ENCODE measurements at regions not wholly inside any gene's neighbourhood (a gene's known extent, or its start where the extent isn't known, plus 50 kb on each side); places are given as distances from the start of the nearest gene placed in this dataset.

DNA sequence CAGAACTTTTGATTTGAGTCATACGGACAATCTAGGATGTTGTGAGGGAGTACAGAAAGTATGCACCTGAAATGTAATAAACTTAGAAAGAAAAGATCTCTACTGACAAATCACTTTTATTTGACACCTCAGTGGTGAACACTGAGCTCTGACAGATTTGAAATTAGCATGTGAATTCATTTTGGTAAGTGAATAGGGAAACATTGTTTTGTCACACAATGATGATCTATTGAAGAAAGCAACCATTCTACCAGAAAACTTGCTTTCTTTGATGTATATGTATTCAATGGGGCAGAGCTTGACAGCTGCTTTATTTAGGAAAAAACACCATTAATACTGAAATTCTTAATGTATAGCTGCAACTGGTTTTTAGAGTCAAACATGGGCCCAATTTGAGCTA, 500.5 kb downstream of the CCDC85A start:
- H3K4me3 Mint-ChIP-seq, result no peak overlapping the region
- ChIA-PET POLR2A (no interaction called here), CTCF (no interaction called here)

DNA sequence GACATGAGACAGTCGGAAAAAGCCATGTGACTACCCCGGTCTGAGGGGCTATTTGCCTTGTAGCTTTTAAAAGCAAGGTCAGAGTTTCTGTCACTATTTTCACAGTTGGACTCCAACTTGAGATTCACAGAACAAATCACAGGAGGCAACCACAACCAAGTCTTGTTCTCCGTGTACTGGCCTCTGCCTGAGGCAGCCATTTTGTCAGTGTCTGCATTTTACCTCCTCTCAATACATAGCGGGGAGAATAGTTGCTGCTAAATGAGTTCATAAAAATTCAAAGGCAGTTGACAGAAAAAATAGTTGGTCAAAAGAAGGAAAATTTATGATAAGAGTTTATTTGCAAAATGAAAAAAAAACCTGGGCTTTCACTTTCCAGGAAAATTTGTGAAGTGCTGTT, 501.4 kb downstream of the CCDC85A start:
- H3K4me3 Mint-ChIP-seq, result no peak overlapping the region

More for the DNA sequence above, 500.5 kb downstream of the CCDC85A start:
- Histone ChIP-seq H3K4me1 (ENCODE audit: control insufficient read depth in 2 of 2, insufficient read depth in 2 of 2, low read length in 2 of 2) (no peaks in the 10 kb centered on the region), H3K9me3 (ENCODE audit: control insufficient read depth in 2 of 3, low read length in 3 of 3) (no peaks in the 10 kb centered on the region), H3K4me3 (ENCODE audit: low read length) (no peak overlapping the region), H3K36me3 (ENCODE audit: control insufficient read depth in 2 of 3, insufficient read depth in 3 of 3, low read length in 3 of 3) (no peaks in the 10 kb centered on the region), H3K27me3 (ENCODE audit: control insufficient read depth in 2 of 2, insufficient read depth in 2 of 2, low read length in 2 of 2) (no peaks in the 10 kb centered on the region), H3K27ac (ENCODE audit: low read depth, low read length) (no peak overlapping the region)
- Mint-ChIP-seq H3K27ac (no peak overlapping the region), H3K4me1 (no peaks in the 10 kb centered on the region), H3K27me3 (no peaks in the 10 kb centered on the region), H3K9me3 (peaks cover 0 to 10% (median 5%) of the 10 kb centered on the region in 11 donors), H3K36me3 (no peaks in the 10 kb centered on the region)
- DNase-seq (no peak), ATAC-seq (no peak)
- intact Hi-C loops (cut with micrococcal nuclease), result no loop called here

DNA sequence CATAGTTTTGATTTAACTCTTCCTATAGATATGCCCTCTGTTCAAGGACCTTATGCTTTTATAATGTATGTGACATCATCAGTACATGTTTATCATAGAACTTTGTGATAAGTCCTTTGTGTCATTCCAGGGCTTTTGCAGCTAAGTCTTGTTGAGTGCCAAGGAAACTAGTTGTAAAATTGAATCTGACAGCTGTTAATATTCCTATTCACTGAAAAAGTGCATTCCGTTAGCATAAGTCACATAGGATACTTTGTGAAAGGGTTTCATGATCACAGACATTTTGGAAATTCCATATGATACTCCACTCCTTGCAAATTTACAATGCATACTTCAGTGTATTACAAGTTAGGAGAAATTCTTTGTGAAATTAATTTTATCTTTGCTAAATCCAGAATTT, 503.4 kb downstream of the CCDC85A start:
- ChIA-PET CTCF (no interaction called here), POLR2A (no interaction called here)
- intact Hi-C loops (cut with micrococcal nuclease), result no loop called here
- DNase-seq, result no peak
- no peaks in the 10 kb centered on the region for H3K4me1 ChIP-seq (ENCODE audit: control insufficient read depth in 2 of 2, insufficient read depth in 2 of 2, low read length in 2 of 2)
- H3K4me3 ChIP-seq (ENCODE audit: low read length), result no peak overlapping the region
- Mint-ChIP-seq H3K27ac (no peak overlapping the region), H3K27me3 (no peaks in the 10 kb centered on the region), H3K4me3 (no peak overlapping the region), H3K9me3 (peaks cover 0 to 15% (median 4%) of the 10 kb centered on the region in 11 donors), H3K36me3 (no peaks in the 10 kb centered on the region), H3K4me1 (no peaks in the 10 kb centered on the region)
- no peaks in the 10 kb centered on the region for H3K9me3 ChIP-seq (ENCODE audit: control insufficient read depth in 2 of 3, low read length in 3 of 3)
- H3K36me3 ChIP-seq (ENCODE audit: control insufficient read depth in 2 of 3, insufficient read depth in 3 of 3, low read length in 3 of 3), result no peaks in the 10 kb centered on the region
- H3K27me3 ChIP-seq (ENCODE audit: control insufficient read depth in 2 of 2, insufficient read depth in 2 of 2, low read length in 2 of 2), result no peaks in the 10 kb centered on the region
- no peak overlapping the region for H3K27ac ChIP-seq (ENCODE audit: low read depth, low read length)
- ATAC-seq, result no peak

More for the DNA sequence above, 501.4 kb downstream of the CCDC85A start:
- Histone ChIP-seq H3K4me1 (ENCODE audit: control insufficient read depth in 2 of 2, insufficient read depth in 2 of 2, low read length in 2 of 2) (no peaks in the 10 kb centered on the region), H3K4me3 (ENCODE audit: low read length) (no peak overlapping the region), H3K27me3 (ENCODE audit: control insufficient read depth in 2 of 2, insufficient read depth in 2 of 2, low read length in 2 of 2) (no peaks in the 10 kb centered on the region), H3K9me3 (ENCODE audit: control insufficient read depth in 2 of 3, low read length in 3 of 3) (no peaks in the 10 kb centered on the region), H3K27ac (ENCODE audit: low read depth, low read length) (no peak overlapping the region), H3K36me3 (ENCODE audit: control insufficient read depth in 2 of 3, insufficient read depth in 3 of 3, low read length in 3 of 3) (no peaks in the 10 kb centered on the region)
- H3K36me3 Mint-ChIP-seq, result no peaks in the 10 kb centered on the region
- no peaks in the 10 kb centered on the region for H3K4me1 Mint-ChIP-seq
- intact Hi-C loops (cut with micrococcal nuclease), result no loop called here
- H3K27me3 Mint-ChIP-seq, result no peaks in the 10 kb centered on the region
- CTCF ChIA-PET, result no interaction called here
- ATAC-seq (no peak), DNase-seq (no peak)
- H3K27ac Mint-ChIP-seq, result no peak overlapping the region
- peaks cover 0 to 10% (median 5%) of the 10 kb centered on the region in 11 donors for H3K9me3 Mint-ChIP-seq
- POLR2A ChIA-PET, result no interaction called here

DNA sequence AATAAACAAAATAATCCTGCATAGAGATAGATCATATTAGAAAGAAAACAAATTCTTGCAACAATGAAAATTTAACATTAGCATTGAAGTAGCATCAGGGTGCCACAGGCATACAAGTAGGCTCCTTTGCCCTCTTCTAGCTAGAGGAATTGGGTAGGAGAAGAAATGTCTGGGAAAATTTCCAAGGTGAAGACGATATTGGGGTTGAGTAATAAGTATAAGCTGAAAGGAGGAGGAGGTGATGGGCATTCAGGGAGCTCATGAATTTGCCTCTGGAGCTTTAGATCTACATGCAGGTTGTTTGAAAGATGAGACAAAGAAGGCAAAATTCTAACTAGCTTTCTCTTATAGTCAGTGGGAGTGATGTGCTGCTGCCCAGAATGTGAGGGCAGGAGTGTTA, 504.9 kb downstream of the CCDC85A start:
- ChIA-PET CTCF (no interaction called here), POLR2A (no interaction called here)
- H3K9me3 ChIP-seq (ENCODE audit: control insufficient read depth in 2 of 3, low read length in 3 of 3), result no peaks in the 10 kb centered on the region
- Mint-ChIP-seq H3K9me3 (peaks cover 0 to 23% (median 5%) of the 10 kb centered on the region in 11 donors), H3K27ac (no peak overlapping the region), H3K4me3 (no peak overlapping the region), H3K27me3 (no peaks in the 10 kb centered on the region), H3K36me3 (no peaks in the 10 kb centered on the region), H3K4me1 (no peaks in the 10 kb centered on the region)
- H3K36me3 ChIP-seq (ENCODE audit: control insufficient read depth in 2 of 3, insufficient read depth in 3 of 3, low read length in 3 of 3), result no peaks in the 10 kb centered on the region
- ATAC-seq (no peak), DNase-seq (no peak)
- no peak overlapping the region for H3K27ac ChIP-seq (ENCODE audit: low read depth, low read length)
- no peaks in the 10 kb centered on the region for H3K4me1 ChIP-seq (ENCODE audit: control insufficient read depth in 2 of 2, insufficient read depth in 2 of 2, low read length in 2 of 2)
- intact Hi-C loops (cut with micrococcal nuclease), result no loop called here
- no peak overlapping the region for H3K4me3 ChIP-seq (ENCODE audit: low read length)
- H3K27me3 ChIP-seq (ENCODE audit: control insufficient read depth in 2 of 2, insufficient read depth in 2 of 2, low read length in 2 of 2), result no peaks in the 10 kb centered on the region

DNA sequence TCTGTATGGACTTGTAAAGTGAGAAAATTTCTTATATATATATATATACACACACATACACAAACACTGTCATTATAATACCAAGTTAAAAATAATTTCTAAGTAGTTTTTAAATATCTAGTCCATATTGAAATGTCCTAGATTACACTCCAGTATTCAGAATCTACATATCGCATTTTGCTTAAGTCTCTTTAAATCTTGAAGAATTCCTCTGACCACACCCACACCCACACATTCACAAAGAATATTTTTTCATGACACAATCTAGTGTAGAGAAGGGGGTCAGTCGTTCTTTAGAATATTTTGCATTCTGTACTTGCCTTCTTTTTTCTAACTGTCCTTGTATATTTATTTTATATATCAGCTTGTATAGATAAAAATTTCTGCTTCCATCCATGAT, 509.7 kb downstream of the CCDC85A start:
- Mint-ChIP-seq H3K9me3 (peaks cover 1 to 43% (median 7%) of the 10 kb centered on the region in 11 donors), H3K27me3 (no peaks in the 10 kb centered on the region), H3K4me1 (no peaks in the 10 kb centered on the region), H3K36me3 (no peaks in the 10 kb centered on the region), H3K4me3 (no peak overlapping the region), H3K27ac (no peak overlapping the region)
- ChIA-PET CTCF (no interaction called here), POLR2A (no interaction called here)
- ATAC-seq (no peak), DNase-seq (no peak)
- Histone ChIP-seq H3K4me1 (ENCODE audit: control insufficient read depth in 2 of 2, insufficient read depth in 2 of 2, low read length in 2 of 2) (no peaks in the 10 kb centered on the region), H3K27me3 (ENCODE audit: control insufficient read depth in 2 of 2, insufficient read depth in 2 of 2, low read length in 2 of 2) (no peaks in the 10 kb centered on the region), H3K4me3 (ENCODE audit: low read length) (no peak overlapping the region), H3K9me3 (ENCODE audit: control insufficient read depth in 2 of 3, low read length in 3 of 3) (no peaks in the 10 kb centered on the region), H3K27ac (ENCODE audit: low read depth, low read length) (no peak overlapping the region), H3K36me3 (ENCODE audit: control insufficient read depth in 2 of 3, insufficient read depth in 3 of 3, low read length in 3 of 3) (no peaks in the 10 kb centered on the region)
- intact Hi-C loops (cut with micrococcal nuclease), result no loop called here

DNA sequence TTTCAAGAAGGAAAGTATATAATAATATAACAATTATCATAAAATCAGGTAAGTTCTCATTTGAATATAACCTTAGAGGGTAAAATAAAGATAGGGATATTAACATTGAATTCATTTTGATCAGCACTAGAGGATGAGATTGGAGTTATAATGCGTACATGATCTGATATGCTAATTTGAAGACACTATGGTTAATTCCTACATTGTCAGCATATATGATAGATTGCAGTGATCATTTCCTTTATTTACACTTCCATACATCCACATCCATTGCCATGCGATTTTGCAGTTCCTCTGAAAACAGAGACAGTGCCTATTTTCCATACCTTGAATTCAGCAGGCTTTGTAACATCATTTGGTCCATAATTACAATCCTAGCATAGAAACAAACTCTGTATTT, 519.2 kb downstream of the CCDC85A start:
- ChIA-PET CTCF (no interaction called here), POLR2A (no interaction called here)
- Histone ChIP-seq H3K4me1 (ENCODE audit: control insufficient read depth in 2 of 2, insufficient read depth in 2 of 2, low read length in 2 of 2) (no peaks in the 10 kb centered on the region), H3K9me3 (ENCODE audit: control insufficient read depth in 2 of 3, low read length in 3 of 3) (no peaks in the 10 kb centered on the region), H3K4me3 (ENCODE audit: low read length) (no peak overlapping the region), H3K27ac (ENCODE audit: low read depth, low read length) (no peak overlapping the region), H3K27me3 (ENCODE audit: control insufficient read depth in 2 of 2, insufficient read depth in 2 of 2, low read length in 2 of 2) (no peaks in the 10 kb centered on the region), H3K36me3 (ENCODE audit: control insufficient read depth in 2 of 3, insufficient read depth in 3 of 3, low read length in 3 of 3) (no peaks in the 10 kb centered on the region)
- Mint-ChIP-seq H3K9me3 (peaks cover 3 to 31% (median 11%) of the 10 kb centered on the region in 11 donors), H3K27ac (no peak overlapping the region), H3K27me3 (no peaks in the 10 kb centered on the region), H3K4me1 (no peaks in the 10 kb centered on the region), H3K4me3 (no peak overlapping the region), H3K36me3 (no peaks in the 10 kb centered on the region)
- no peak for ATAC-seq
- DNase-seq, result no peak
- intact Hi-C loops (cut with micrococcal nuclease), result no loop called here

DNA sequence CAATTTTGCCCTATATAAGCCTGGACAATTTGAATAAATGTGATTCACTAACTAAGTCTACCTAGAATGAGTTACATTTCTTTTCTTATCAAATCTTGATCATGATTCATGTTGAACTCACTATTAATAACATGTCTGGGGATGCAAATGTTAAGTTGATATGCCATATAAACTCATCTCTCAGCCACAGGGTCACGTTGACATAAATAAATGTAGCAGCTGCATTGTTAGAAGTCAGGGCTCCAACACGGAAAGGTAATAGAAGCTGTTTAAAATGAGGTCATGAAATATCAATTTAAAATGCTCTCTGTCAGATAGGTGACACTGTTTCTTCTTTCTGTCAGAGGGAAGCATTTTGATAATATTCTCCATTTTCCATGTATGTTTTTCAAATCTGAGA, 521.9 kb downstream of the CCDC85A start:
- no peak overlapping the region for H3K27ac ChIP-seq (ENCODE audit: low read depth, low read length)
- no peaks in the 10 kb centered on the region for H3K36me3 ChIP-seq (ENCODE audit: control insufficient read depth in 2 of 3, insufficient read depth in 3 of 3, low read length in 3 of 3)
- H3K4me1 ChIP-seq (ENCODE audit: control insufficient read depth in 2 of 2, insufficient read depth in 2 of 2, low read length in 2 of 2), result no peaks in the 10 kb centered on the region
- no peaks in the 10 kb centered on the region for H3K9me3 ChIP-seq (ENCODE audit: control insufficient read depth in 2 of 3, low read length in 3 of 3)
- no peaks in the 10 kb centered on the region for H3K27me3 ChIP-seq (ENCODE audit: control insufficient read depth in 2 of 2, insufficient read depth in 2 of 2, low read length in 2 of 2)
- H3K36me3 Mint-ChIP-seq, result no peaks in the 10 kb centered on the region
- peaks cover 0 to 14% (median 4%) of the 10 kb centered on the region in 11 donors for H3K9me3 Mint-ChIP-seq
- H3K4me1 Mint-ChIP-seq, result no peaks in the 10 kb centered on the region
- H3K27ac Mint-ChIP-seq, result no peak overlapping the region
- H3K4me3 Mint-ChIP-seq, result no peak overlapping the region
- ATAC-seq (no peak), DNase-seq (no peak)
- intact Hi-C loops (cut with micrococcal nuclease), result no loop called here
- H3K4me3 ChIP-seq (ENCODE audit: low read length), result no peak overlapping the region
- ChIA-PET CTCF (no interaction called here), POLR2A (no interaction called here)
- H3K27me3 Mint-ChIP-seq, result no peaks in the 10 kb centered on the region

Measured in naive thymus-derived CD4-positive, alpha-beta T cell (primary cell).